Prostate gland (tissue), 2 donors: ENCODE measurements at regions not wholly inside any gene's neighbourhood (a gene's known extent, or its start where the extent isn't known, plus 50 kb on each side); places are given as distances from the start of the nearest gene placed in this dataset.

Experiments used
- POLR2A ChIP-seq: fragments of 450-650 bp; IDR thresholded peaks from one replicate; pipeline ENCODE4 v1.6.1; 2016; ENCODE audit warnings: antibody characterized with exemption, mild to moderate bottlenecking
- TF ChIP-seq, protein P1 (sequence below), 4 experiments: fragments of 200-600 bp in 2 of 4; fragments of 450-650 bp in 2 of 4; sonication (generic) in 2 of 4; IDR thresholded peaks; 1 replicate in 3 of 4; 2 replicates in 1 of 4; pipeline ENCODE4 v1.5.1; 2016 to 2019; ENCODE audit warnings: antibody characterized with exemption in 4 of 4, mild to moderate bottlenecking in 2 of 4, moderate library complexity in 2 of 4

GRCh38 chr7:12939694-12940093 lies 252.3 kb downstream of the ARL4A start:
- TF ChIP-seq, protein P1, sequence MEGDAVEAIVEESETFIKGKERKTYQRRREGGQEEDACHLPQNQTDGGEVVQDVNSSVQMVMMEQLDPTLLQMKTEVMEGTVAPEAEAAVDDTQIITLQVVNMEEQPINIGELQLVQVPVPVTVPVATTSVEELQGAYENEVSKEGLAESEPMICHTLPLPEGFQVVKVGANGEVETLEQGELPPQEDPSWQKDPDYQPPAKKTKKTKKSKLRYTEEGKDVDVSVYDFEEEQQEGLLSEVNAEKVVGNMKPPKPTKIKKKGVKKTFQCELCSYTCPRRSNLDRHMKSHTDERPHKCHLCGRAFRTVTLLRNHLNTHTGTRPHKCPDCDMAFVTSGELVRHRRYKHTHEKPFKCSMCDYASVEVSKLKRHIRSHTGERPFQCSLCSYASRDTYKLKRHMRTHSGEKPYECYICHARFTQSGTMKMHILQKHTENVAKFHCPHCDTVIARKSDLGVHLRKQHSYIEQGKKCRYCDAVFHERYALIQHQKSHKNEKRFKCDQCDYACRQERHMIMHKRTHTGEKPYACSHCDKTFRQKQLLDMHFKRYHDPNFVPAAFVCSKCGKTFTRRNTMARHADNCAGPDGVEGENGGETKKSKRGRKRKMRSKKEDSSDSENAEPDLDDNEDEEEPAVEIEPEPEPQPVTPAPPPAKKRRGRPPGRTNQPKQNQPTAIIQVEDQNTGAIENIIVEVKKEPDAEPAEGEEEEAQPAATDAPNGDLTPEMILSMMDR (IDR thresholded peaks at IDR 0.05): no peak
- no peak for TF ChIP-seq POLR2A
